WI38 (cell line): ENCODE measurements at regions not wholly inside any gene's neighbourhood (a gene's known extent, or its start where the extent isn't known, plus 50 kb on each side); places are given as distances from the start of the nearest gene placed in this dataset.

Source experiments
- H3K4me3 ChIP-seq: 2 replicates; pipeline ENCODE4 v1.5.1; 2011; ENCODE audit warnings: low read depth, mild to moderate bottlenecking, control low read depth, low read length
- CTCF ChIP-seq: IDR thresholded peaks from 2 replicates; pipeline ENCODE4 v1.5.1; 2012; ENCODE audit warnings: low read depth, mild to moderate bottlenecking, control low read depth, low read length

GRCh38 chr5:8827696-8828095, 718.2 kb downstream of the SEMA5A start:
- TF ChIP-seq CTCF, result no peak
- H3K4me3 ChIP-seq, result no peak overlapping the region

GRCh38 chr5:8828596-8829322, 717.1 kb downstream of the SEMA5A start:
- no peak overlapping the region for H3K4me3 ChIP-seq
- no peak for TF ChIP-seq CTCF

GRCh38 chr5:8829323-8830029, 716.4 kb downstream of the SEMA5A start:
- TF ChIP-seq CTCF, result no peak
- H3K4me3 ChIP-seq, result no peak overlapping the region

GRCh38 chr5:8831251-8831650, 714.6 kb downstream of the SEMA5A start:
- no peak overlapping the region for H3K4me3 ChIP-seq
- no peak for TF ChIP-seq CTCF

GRCh38 chr5:8831854-8832253, 714.0 kb downstream of the SEMA5A start:
- TF ChIP-seq CTCF, result no peak
- H3K4me3 ChIP-seq, result no peak overlapping the region

GRCh38 chr5:8839361-8840055, 706.4 kb downstream of the SEMA5A start:
- no peak overlapping the region for H3K4me3 ChIP-seq

More at GRCh38 chr5:8839361-8840055, 706.4 kb downstream of the SEMA5A start:
- no peak for TF ChIP-seq CTCF
